Activated naive CD8-positive, alpha-beta T cell treated with anti-CD3 and anti-CD28 coated beads, Interleukin-2, amount 10 ng/mL, durations not matched to agents 7 days and 5 days (primary cell): ENCODE measurements at regions not wholly inside any gene's neighbourhood (a gene's known extent, or its start where the extent isn't known, plus 50 kb on each side); places are given as distances from the start of the nearest gene placed in this dataset.

ENCODE experiments used
- ATAC-seq: fragments of 150-1000 bp; cut with Tn5 transposase; one replicate; pipeline ENCODE4 v1.10.0; 2021; ENCODE audit warnings: low read depth, moderate library complexity
- POLR2A ChIA-PET: fragments of 350-600 bp; sonication (Branson Sonifier 250); formaldehyde crosslinking; loops from one replicate; lab custom pipeline; 2021; ENCODE audit warnings: antibody characterized with exemption; lab: Charles Lee
- DNase-seq: peaks from one replicate; pipeline ENCODE4 v3.0.0; 2021
- H3K27ac Mint-ChIP-seq: one replicate; pipeline ENCODE4 v1.8.0; 2022; ENCODE audit warnings: mild to moderate bottlenecking, mixed read lengths
- H3K27me3 Mint-ChIP-seq: one replicate; pipeline ENCODE4 v1.8.0; 2022; ENCODE audit warnings: mild to moderate bottlenecking, moderate library complexity, mixed read lengths
- H3K36me3 Mint-ChIP-seq: one replicate; pipeline ENCODE4 v1.8.0; 2021; ENCODE audit warnings: mild to moderate bottlenecking, mixed read lengths
- H3K4me1 Mint-ChIP-seq: one replicate; pipeline ENCODE4 v1.8.0; 2021; ENCODE audit warnings: mixed read lengths
- H3K4me3 Mint-ChIP-seq: one replicate; pipeline ENCODE4 v1.8.0; 2022; ENCODE audit warnings: mild to moderate bottlenecking, moderate library complexity, mixed read lengths
- H3K9me3 Mint-ChIP-seq: one replicate; pipeline ENCODE4 v1.8.0; 2021; ENCODE audit warnings: mixed read lengths

GRCh38 chr2:226256709-226257376 is 542.8 kb downstream of the IRS1 start:
- H3K9me3 Mint-ChIP-seq, result no peaks in the 10 kb centered on the region
- POLR2A ChIA-PET, result no interaction called here
- H3K4me3 Mint-ChIP-seq, result no peak overlapping the region

GRCh38 chr2:226256237-226256636 is 543.4 kb downstream of the IRS1 start:
- no peaks in the 10 kb centered on the region for H3K4me1 Mint-ChIP-seq
- no peak overlapping the region for H3K27ac Mint-ChIP-seq
- H3K9me3 Mint-ChIP-seq, result no peaks in the 10 kb centered on the region
- no peaks in the 10 kb centered on the region for H3K36me3 Mint-ChIP-seq
- DNase-seq, result no peak
- H3K27me3 Mint-ChIP-seq, result no peaks in the 10 kb centered on the region
- POLR2A ChIA-PET, result no interaction called here
- ATAC-seq, result no peak
- no peak overlapping the region for H3K4me3 Mint-ChIP-seq

More at GRCh38 chr2:226256709-226257376, 542.8 kb downstream of the IRS1 start:
- no peaks in the 10 kb centered on the region for H3K27me3 Mint-ChIP-seq
- no peaks in the 10 kb centered on the region for H3K36me3 Mint-ChIP-seq
- H3K4me1 Mint-ChIP-seq, result no peaks in the 10 kb centered on the region
- ATAC-seq (no peak), DNase-seq (no peak)
- H3K27ac Mint-ChIP-seq, result no peak overlapping the region

- POLR2A ChIA-PET, result no interaction called here
- H3K4me1 Mint-ChIP-seq, result no peaks in the 10 kb centered on the region
- ATAC-seq, result no peak
- H3K27ac Mint-ChIP-seq, result no peak overlapping the region
- no peak for DNase-seq
- no peaks in the 10 kb centered on the region for H3K9me3 Mint-ChIP-seq
- no peaks in the 10 kb centered on the region for H3K36me3 Mint-ChIP-seq
- H3K27me3 Mint-ChIP-seq, result no peaks in the 10 kb centered on the region
- H3K4me3 Mint-ChIP-seq, result no peak overlapping the region
Observed at GRCh38 chr2:226251661-226252060, 548.0 kb downstream of the IRS1 start.

GRCh38 chr2:226247289-226248275 is 552.0 kb downstream of the IRS1 start:
- no peaks in the 10 kb centered on the region for H3K36me3 Mint-ChIP-seq
- ATAC-seq (no peak), DNase-seq (no peak)
- H3K4me1 Mint-ChIP-seq, result no peaks in the 10 kb centered on the region
- H3K27me3 Mint-ChIP-seq, result no peaks in the 10 kb centered on the region
- POLR2A ChIA-PET, result no interaction called here
- H3K9me3 Mint-ChIP-seq, result no peaks in the 10 kb centered on the region
- no peak overlapping the region for H3K27ac Mint-ChIP-seq
- H3K4me3 Mint-ChIP-seq, result no peak overlapping the region

GRCh38 chr2:226234187-226234586 is 565.4 kb downstream of the IRS1 start:
- H3K4me3 Mint-ChIP-seq, result no peak overlapping the region
- H3K27me3 Mint-ChIP-seq, result peaks cover 3% of the 10 kb centered on the region
- H3K36me3 Mint-ChIP-seq, result no peaks in the 10 kb centered on the region
- H3K9me3 Mint-ChIP-seq, result no peaks in the 10 kb centered on the region
- no peak for DNase-seq
- H3K4me1 Mint-ChIP-seq, result no peaks in the 10 kb centered on the region
- H3K27ac Mint-ChIP-seq, result no peak overlapping the region
- POLR2A ChIA-PET, result no interaction called here
- no peak for ATAC-seq

GRCh38 chr2:226233388-226233787 is 566.2 kb downstream of the IRS1 start:
- Mint-ChIP-seq H3K36me3 (no peaks in the 10 kb centered on the region), H3K27me3 (peaks cover 3% of the 10 kb centered on the region), H3K27ac (no peak overlapping the region), H3K4me1 (no peaks in the 10 kb centered on the region), H3K9me3 (no peaks in the 10 kb centered on the region), H3K4me3 (no peak overlapping the region)
- DNase-seq (no peak), ATAC-seq (no peak)
- POLR2A ChIA-PET, result no interaction called here

- no peaks in the 10 kb centered on the region for H3K9me3 Mint-ChIP-seq
- POLR2A ChIA-PET, result no interaction called here
Observed at GRCh38 chr2:226228080-226228479, 571.5 kb downstream of the IRS1 start.

GRCh38 chr2:226227341-226227740 is 572.3 kb downstream of the IRS1 start:
- H3K4me1 Mint-ChIP-seq, result no peaks in the 10 kb centered on the region
- H3K27ac Mint-ChIP-seq, result no peak overlapping the region
- peaks cover 3% of the 10 kb centered on the region for H3K27me3 Mint-ChIP-seq
- H3K4me3 Mint-ChIP-seq, result no peak overlapping the region
- ATAC-seq, result no peak
- POLR2A ChIA-PET, result no interaction called here
- no peaks in the 10 kb centered on the region for H3K36me3 Mint-ChIP-seq
- DNase-seq, result no peak
- no peaks in the 10 kb centered on the region for H3K9me3 Mint-ChIP-seq

More at GRCh38 chr2:226228080-226228479, 571.5 kb downstream of the IRS1 start:
- H3K27ac Mint-ChIP-seq, result no peak overlapping the region
- H3K4me1 Mint-ChIP-seq, result no peaks in the 10 kb centered on the region
- H3K4me3 Mint-ChIP-seq, result no peak overlapping the region
- no peaks in the 10 kb centered on the region for H3K36me3 Mint-ChIP-seq
- DNase-seq (no peak), ATAC-seq (no peak)
- peaks cover 3% of the 10 kb centered on the region for H3K27me3 Mint-ChIP-seq

GRCh38 chr2:226223704-226224103 is 575.9 kb downstream of the IRS1 start:
- POLR2A ChIA-PET, result no interaction called here
- no peaks in the 10 kb centered on the region for H3K9me3 Mint-ChIP-seq

GRCh38 chr2:226220511-226220910 is 579.1 kb downstream of the IRS1 start:
- H3K9me3 Mint-ChIP-seq, result no peaks in the 10 kb centered on the region
- ATAC-seq (no peak), DNase-seq (no peak)
- no peaks in the 10 kb centered on the region for H3K36me3 Mint-ChIP-seq
- POLR2A ChIA-PET, result no interaction called here
- H3K27ac Mint-ChIP-seq, result no peak overlapping the region
- H3K4me3 Mint-ChIP-seq, result no peak overlapping the region
- H3K4me1 Mint-ChIP-seq, result no peaks in the 10 kb centered on the region
- peaks cover 15% of the 10 kb centered on the region for H3K27me3 Mint-ChIP-seq

More at GRCh38 chr2:226223704-226224103, 575.9 kb downstream of the IRS1 start:
- H3K36me3 Mint-ChIP-seq, result no peaks in the 10 kb centered on the region
- ATAC-seq, result no peak
- H3K27ac Mint-ChIP-seq, result no peak overlapping the region
- no peaks in the 10 kb centered on the region for H3K4me1 Mint-ChIP-seq
- DNase-seq, result no peak
- peaks cover 15% of the 10 kb centered on the region for H3K27me3 Mint-ChIP-seq
- no peak overlapping the region for H3K4me3 Mint-ChIP-seq

GRCh38 chr2:226217191-226217590 is 582.4 kb downstream of the IRS1 start:
- peaks cover 15% of the 10 kb centered on the region for H3K27me3 Mint-ChIP-seq
- H3K4me1 Mint-ChIP-seq, result no peaks in the 10 kb centered on the region
- H3K4me3 Mint-ChIP-seq, result no peak overlapping the region
- POLR2A ChIA-PET, result no interaction called here
- no peak for DNase-seq
- no peak for ATAC-seq
- H3K9me3 Mint-ChIP-seq, result no peaks in the 10 kb centered on the region
- no peak overlapping the region for H3K27ac Mint-ChIP-seq
- no peaks in the 10 kb centered on the region for H3K36me3 Mint-ChIP-seq

GRCh38 chr2:226216575-226216974 is 583.0 kb downstream of the IRS1 start:
- Mint-ChIP-seq H3K9me3 (no peaks in the 10 kb centered on the region), H3K4me3 (no peak overlapping the region), H3K27ac (no peak overlapping the region), H3K4me1 (no peaks in the 10 kb centered on the region), H3K27me3 (peaks cover 13% of the 10 kb centered on the region), H3K36me3 (no peaks in the 10 kb centered on the region)
- POLR2A ChIA-PET, result interaction anchor here (0.7 kb wide), 1 partner anchor 583 kb away, joined by 3 read pairs; the partner anchor contains the start of gene IRS1
- no peak for ATAC-seq
- no peak for DNase-seq

- Mint-ChIP-seq H3K4me3 (no peak overlapping the region), H3K36me3 (no peaks in the 10 kb centered on the region), H3K4me1 (no peaks in the 10 kb centered on the region), H3K27ac (no peak overlapping the region), H3K9me3 (no peaks in the 10 kb centered on the region), H3K27me3 (peaks cover 14% of the 10 kb centered on the region)
- POLR2A ChIA-PET, result interaction anchor here (0.7 kb wide), 1 partner anchor 583 kb away, joined by 3 read pairs; the partner anchor contains the start of gene IRS1
- DNase-seq (peak; percentile 30), ATAC-seq (peak; percentile 79)
Observed at GRCh38 chr2:226215902-226216503, 583.6 kb downstream of the IRS1 start.
